RCC 7860 (cell line): ENCODE measurements at regions not wholly inside any gene's neighbourhood (a gene's known extent, or its start where the extent isn't known, plus 50 kb on each side); places are given as distances from the start of the nearest gene placed in this dataset.

Source experiments
- DNase-seq: peaks from one replicate; pipeline ENCODE4 v3.0.0-alpha.2; 2015; ENCODE audit warnings: low spot score
- FAIRE-seq: peaks from 2 replicates; lab custom pipeline; 2012; peaks lifted over from hg19 to GRCh38; lab: Jason Lieb, UNC

DNA sequence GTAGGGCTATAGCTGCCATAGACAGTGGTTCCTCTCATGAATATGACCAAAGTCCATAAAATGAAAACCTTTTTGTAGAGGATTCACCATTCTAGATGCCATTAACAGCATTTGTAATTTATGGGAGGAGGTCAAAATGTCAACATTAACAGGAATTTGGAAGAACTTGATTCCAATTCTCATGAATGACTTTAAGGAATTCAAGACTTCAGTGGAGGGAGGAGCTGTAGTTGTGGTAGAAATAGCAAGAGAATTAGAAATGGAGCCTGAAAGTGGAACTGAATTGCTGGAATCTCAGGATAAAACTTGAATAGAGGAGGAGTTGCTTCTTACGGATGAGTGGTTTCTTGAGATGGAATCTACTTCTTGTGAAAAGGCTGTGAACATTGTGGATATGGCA lies 65.4 kb upstream of the ESRRG start:
- no peak for FAIRE-seq
- no peak for DNase-seq

DNA sequence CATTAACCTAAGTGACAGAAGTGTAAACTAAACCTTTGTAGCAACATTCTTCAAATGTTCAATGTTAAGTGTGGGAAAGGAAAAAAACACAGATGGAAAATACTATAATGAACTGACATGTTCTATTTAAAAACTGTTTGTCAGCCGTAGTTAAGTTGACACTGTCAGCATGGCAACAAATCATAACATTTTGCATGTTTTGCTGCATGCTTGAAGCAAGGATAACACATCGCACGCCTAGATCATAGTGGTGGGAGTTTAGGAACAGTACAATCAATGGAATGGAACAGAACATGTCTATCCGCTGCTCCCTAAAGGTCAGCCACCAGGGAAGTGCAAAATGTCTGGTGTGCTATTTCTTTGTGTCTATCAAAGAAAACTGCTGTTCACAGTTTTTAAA lies 62.5 kb upstream of the ESRRG start:
- DNase-seq (no peak), FAIRE-seq (no peak)

DNA sequence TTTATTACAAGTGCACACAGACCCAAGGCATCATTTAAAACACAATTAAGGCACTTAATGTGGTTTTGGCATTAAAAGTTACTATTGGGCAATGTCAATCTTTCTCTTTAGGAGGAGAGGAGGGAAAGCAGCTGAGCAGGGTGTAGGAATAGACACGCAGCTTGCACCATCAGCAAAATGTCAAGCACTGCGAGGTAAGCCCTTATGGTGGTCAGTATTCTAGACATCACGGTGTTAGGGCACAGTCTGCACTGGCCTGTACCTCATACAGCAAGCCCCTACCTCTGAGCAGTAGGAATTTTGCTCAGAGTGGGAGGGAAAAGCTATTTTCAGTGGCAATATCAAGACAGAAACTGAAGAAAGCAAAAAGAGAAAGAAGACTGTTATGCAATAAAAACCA lies 62.0 kb upstream of the ESRRG start:
- FAIRE-seq: no peak
- no peak for DNase-seq

DNA sequence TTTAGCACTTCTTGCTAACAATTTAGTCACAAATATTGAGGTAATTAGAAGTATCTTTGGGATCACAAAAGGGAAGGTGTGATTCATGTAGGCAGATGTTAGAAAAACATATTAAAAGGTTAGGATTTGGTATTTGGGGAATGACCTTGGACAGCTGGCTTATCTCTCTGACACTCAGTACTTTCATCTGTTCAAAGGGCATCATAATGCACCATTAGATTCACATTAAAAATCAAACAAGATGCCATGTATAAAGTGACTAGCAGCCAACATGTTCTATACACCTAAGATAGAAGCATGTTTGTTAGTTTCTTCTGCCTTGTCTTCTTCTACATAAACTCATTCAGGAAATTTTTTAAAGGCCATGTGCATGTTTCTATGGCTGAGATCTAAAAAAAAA lies 56.5 kb upstream of the ESRRG start:
- FAIRE-seq (no peak), DNase-seq (no peak)

DNA sequence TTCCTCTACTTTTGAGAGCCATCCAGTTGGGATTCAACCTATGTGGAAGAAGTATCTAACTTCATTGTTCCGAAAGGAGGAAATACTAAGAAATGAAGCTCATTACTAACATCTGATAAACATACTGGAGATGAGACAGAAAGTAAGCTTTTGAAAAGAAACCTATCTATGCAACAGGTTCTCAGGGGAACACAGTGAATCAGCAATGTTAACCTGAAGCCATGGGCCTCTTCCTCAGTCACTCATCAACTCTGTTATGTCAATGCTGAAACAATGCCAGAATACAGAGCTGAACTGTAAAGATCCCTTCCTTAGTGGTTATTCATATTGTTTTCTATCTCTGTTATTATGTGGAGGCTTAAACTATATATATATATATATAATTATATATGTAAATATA lies 55.5 kb upstream of the ESRRG start:
- FAIRE-seq: no peak
- no peak for DNase-seq

DNA sequence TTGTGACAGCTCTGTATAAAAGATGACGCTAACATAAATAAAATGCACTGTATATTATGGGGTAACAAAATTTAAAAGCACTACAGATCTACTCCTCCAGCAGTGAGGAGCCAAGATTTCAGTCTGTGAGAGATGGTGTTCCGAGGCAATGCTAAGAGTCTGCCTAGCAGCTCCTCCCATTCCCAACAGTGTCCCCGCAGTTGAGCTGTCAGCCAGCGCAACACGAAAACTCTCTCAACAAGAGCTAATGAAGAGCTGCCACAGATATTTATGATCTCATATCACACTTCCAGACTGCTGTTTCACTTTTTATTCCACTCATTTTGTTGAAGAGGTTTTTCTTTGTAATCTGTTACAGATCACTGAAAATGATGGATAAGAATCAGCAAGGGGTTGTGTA lies 53.9 kb upstream of the ESRRG start:
- FAIRE-seq (no peak), DNase-seq (no peak)
